Muscle of back (tissue), 3 donors: ENCODE measurements at regions not wholly inside any gene's neighbourhood (a gene's known extent, or its start where the extent isn't known, plus 50 kb on each side); places are given as distances from the start of the nearest gene placed in this dataset.

Source experiments
- DNase-seq, 3 donors: peaks; one replicate each; pipeline versions ENCODE4 v3.0.0 to v3.0.0-alpha.2; 2013

DNA sequence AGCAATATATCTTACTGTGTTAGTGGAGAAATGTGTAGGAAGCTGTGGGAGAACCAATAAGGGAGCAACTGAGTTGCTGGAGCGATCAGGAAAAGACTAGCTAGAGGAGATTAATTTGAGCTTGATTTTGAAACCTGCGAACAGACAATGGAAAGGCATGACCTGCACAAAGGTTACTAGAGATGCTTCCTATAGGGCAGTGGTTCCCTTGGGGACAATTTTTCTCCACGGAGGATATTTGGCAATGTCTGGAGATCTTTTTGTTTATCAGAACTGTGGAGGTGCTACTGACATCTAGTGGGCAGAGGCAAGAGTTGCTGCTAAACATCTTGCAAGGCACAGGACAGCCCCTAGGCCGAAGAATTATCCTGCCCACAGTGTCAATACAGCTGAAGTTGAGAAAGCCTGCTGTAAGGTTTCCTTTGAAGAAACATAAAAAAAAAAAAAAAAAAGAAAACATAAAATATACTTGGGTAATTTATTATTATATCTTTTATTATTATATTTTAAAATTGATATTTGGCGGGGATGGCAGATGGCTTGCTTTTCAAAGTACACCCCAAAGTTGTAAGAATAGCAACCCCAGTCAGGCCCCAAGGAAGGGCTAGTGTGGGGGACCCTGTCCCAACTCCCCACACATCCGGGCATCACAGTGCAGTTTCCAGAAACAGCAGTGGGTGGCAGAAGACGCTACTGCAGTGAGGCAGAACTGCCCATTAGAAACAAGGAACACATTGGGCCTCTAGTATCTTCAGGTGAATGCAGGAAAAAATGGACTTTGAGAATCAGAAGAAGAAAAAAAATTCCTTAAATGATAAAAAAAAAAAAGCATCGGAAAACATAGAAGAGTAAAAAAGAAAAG, 481.6 kb downstream of the SH2D4B start:
- DNase-seq = peak; percentile 25 to 63 (median 34)

DNA sequence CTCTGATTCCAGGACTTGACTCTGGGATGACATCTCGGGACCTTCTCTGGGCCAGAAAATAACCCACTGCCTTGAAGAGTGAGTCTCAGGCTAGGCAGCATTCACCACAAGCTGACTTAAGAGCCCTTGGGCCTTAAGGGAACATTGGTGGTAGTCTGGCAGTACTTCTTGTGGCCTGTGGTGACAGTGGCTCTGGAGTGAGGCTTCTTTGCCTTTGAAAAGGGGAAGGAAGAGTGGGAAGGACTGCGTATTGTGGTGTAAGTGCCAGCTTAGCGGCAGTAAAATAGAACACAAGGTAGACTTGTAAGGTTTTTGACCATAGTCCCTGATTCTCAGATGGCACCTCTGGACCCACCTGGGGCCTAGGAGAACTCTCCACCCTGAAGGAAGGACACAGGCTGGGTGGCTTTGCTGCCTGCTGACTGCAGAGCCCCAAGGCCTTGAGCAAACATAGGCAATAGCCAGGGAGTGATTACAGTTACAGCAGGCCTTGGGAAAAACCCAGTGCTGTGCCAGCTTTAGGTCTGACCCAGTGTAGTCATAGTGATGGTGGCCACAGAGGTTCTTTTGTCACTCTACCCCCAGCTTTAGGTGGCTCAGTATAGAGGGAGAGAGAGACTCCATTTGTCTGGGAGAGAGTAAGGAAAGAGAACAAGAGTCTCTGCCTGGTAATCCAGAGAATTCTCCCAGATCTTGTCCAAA, 483.9 kb downstream of the SH2D4B start:
- DNase-seq = no peak

DNA sequence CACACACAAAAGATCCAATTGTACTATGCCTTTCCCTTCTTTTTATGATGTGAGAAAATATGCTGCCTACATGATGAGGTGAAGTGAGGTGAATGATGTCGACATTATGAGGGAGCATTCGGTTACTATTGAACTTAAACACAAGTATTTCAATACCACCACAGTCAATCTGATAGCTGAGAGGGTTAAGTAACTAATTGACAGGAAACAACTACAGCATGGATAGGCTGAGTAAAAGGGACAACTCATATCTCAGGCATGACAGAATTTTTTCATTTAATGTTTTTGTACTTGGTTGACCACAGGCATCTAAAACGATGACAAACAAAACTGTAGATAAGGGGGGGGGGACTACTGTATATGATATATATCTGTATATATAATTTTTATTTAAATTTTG, 488.9 kb downstream of the SH2D4B start:
- peak in 1 of 3 donors; percentile 59 for DNase-seq

DNA sequence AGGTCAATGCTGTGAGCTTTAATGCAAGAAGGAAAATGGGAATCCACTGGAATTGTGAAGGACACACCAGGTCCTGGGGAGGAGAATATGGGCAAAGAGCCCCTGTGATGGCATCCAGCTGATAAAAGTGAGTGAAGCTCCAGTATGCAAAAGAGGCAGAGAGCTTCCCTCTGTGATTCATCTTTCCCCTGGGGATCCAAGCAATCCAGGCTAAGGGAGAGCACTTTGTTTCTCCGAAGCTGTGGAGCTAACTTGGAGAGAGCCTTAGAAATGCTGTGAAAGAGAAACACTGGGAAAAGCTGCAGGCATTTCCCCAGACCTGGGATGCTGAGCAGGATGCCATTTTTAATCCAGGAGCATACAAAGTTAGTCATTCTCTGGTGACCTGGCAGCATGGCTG, 489.5 kb downstream of the SH2D4B start:
- DNase-seq = peak in 1 of 3 donors; percentile 54

DNA sequence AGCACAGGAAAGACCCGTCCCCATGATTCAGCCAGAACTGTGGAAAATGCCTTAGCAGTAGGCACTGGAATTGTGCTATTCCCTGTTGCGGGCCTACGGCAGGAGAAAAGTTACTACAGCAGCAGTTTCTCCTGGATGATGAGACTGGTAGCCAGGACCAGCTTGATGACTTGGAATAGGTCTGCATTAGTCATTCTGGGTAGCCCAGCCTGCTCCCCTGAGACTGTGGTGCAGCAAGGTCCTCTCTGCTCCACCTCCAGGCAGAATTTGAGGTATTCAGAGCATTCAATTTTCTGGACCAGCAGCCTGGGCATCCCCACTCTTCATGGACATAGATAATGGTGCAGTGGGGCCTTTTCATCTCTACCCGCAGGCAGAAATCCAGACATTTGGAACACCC, 490.0 kb downstream of the SH2D4B start:
- peak in 1 of 3 donors; percentile 3 for DNase-seq

DNA sequence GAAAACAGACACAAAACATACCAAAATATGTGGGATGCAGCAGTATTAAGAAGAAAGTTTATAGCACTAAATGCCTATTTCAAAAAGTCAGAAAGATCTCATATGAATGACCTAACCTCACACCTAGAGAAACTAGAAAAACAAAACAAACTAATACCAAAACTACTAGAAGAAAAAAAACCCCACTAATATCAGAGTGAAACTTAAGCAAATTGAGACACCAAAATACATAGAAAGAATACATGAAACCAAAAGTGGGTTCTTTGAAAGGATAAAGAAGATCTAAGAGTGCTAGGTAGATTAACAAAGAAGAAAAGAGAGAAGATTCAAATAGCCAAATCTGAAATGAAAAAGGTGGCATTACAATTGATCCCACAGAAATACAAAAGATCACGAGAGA, 494.1 kb downstream of the SH2D4B start:
- no peak for DNase-seq

DNA sequence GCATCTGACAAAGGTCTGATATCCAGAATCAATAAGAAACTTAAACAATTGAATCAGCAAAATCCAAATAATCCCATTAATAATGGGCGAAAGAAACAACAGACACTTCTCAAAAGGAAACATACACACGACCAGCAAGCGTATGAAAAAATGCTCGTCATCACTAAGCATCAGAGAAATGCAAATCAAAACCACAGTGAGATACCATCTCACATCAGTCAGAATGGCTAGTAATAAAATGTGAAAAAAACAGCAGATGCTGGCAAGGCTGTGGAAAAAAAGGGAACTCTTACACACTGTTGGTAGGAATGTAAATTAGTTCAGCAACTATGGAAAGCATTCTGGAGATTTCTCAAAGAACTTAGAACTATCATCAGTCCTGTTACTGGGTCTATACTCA, 496.7 kb downstream of the SH2D4B start:
- DNase-seq = peak in 1 of 3 donors; percentile 4

DNA sequence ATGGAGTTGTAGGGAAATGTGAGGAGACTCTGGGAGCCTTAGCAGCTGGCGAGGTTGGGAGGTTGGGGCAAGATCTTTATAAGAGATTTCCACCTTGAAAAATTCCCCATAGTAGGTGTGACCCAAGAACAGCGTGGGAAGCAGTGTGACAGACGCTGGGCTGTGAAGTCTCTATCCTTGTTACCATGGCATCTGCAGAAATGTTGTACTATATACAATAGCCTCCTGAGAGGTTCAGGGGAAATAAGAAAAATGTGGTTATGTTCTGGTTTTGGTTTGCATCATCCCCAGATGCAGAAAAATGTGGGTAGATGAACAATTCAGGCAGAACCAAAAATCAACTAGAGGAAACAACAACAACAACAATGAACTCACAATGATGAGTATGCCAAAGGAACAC, 498.6 kb downstream of the SH2D4B start:
- no peak for DNase-seq

DNA sequence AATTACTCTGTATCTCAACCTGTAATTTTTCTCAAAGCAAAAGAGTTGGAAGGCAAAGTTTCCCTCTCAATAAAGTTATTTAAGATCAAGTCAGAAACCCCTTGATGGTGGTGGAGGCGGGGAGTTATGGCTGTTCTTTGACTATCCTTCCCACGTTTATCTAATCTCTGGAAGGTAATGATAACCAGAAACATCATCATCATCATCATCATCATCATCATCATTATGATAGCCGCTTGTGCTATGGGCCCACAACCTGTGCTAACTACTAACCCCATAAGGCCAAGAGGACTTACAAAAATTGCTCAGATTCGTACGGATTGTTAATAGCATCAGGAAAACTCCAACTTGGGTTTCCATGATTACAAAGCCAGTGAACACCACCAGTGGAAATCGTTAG, 502.3 kb downstream of the SH2D4B start:
- no peak for DNase-seq

DNA sequence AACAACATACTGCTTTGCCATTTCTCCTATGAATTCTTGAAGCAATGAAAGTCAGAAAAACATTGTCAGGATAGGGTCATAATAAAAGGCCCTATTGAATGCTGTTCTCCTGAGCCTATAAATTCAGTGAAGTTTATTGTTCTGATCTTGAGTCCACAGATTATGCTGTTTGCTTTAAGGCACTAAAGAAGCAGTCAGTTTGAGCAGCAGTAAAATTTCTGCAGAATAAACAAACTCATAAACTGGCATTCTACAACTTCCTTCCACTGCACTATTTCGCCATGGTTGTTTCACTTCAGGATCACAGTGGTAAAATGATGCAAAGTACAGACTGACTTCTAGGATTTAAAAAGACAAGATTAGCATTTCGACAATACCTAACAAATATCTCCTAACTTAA, 503.2 kb downstream of the SH2D4B start:
- DNase-seq = no peak

DNA sequence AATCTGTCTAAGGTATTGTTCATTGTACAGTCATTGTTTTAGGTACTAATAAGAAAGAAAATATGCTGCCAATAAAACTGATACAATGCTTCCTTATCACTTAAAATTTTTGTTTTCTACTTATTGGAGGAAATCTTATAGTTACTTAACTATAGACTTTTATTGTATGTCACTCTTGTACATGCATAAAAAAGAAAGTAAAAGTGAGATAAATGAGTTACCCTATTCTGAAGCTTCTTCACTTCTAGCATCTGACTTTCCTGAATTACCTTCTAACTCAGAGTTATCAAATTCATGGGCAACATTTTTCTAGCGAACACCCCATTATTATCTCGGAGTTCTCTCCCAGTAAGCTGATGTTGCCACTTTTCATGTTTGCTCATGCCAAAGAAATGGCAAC, 504.9 kb downstream of the SH2D4B start:
- DNase-seq = no peak

DNA sequence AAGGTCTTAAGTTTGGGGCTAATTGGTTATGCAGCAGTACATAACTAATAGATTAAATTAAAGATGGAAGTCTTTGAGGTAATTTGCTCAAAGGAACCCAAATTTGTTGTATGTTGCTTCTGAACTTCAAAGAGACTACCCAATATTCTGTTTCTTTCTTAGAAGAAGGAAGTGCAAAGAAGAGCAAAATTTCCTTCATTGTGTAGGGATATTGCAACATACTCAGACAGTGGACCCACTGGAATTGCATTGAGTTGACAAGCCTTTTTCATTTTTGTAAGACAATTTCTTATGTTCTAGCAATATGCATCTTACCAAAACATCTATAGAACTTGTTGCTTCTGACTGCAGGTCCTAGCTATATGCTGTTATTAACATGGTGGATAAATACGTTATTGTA, 527.8 kb downstream of the SH2D4B start:
- no peak for DNase-seq

DNA sequence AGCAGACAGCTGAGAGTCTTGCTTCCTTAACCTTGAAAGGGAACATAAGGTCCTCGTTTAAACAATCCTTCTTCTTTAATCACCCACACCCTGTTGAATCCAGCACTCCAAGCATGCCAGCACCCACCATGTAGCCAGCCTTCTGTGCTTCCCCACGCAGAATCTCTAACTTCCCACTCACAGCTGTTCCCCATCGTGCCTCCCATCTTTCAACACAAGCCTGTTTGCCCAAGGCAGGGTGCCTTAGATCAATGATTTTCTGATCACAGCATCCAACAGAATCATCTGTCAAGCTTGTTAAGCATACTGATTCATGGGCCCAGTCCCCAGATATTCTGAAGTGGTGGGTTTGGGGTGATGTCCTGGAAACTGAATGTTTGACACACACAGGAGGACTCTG, 530.8 kb downstream of the SH2D4B start:
- no peak for DNase-seq

DNA sequence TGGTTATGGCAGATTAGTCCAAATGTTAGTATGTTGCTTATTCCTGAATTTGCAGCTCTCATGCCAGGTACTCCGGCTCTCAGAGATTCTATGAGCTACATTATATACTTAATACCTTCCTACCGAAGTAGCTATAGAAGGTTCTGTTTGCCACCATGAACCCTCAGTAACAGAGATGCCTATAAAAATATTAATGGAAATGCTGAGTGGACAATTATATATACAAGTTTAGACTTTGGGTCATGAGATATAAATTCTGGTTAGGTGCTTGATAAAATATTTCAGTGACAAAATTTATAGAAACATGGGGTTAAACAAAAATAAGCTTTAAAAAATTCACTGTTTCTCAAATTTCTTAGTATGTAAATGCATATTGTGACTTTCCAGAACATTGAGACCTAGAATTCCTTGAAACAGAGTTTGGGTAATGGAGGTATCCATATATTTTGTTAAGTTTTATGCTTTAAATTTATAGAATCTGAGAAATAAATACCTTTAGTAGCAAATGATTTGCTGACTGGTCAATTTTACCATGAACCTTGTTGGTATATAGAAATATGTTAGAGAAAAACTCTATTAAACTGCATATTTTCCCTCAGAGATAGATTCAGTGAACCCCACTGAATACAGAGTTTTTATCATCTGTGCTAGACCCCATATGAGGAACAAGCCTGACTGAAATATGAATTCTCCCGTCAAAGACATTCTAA, 533.5 kb downstream of the SH2D4B start:
- DNase-seq = no peak

DNA sequence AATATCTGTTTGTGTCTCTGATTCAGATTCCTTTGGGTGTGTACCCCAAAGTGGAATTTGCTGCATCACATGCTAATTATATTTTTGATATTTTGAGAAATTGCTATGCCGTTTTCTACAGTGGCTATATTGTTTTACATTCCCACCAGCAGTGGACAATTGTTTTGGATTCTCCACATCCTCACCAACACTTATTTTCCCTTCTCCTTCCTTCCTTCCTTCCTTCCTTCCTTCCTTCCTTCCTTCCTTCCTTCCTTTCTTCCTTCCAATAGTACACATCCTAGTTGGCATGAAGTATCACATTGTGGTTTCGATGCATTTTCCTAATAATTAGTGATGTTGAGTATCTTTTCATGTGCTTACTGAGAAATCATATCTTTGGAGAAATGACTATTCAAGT, 535.5 kb downstream of the SH2D4B start:
- no peak for DNase-seq

DNA sequence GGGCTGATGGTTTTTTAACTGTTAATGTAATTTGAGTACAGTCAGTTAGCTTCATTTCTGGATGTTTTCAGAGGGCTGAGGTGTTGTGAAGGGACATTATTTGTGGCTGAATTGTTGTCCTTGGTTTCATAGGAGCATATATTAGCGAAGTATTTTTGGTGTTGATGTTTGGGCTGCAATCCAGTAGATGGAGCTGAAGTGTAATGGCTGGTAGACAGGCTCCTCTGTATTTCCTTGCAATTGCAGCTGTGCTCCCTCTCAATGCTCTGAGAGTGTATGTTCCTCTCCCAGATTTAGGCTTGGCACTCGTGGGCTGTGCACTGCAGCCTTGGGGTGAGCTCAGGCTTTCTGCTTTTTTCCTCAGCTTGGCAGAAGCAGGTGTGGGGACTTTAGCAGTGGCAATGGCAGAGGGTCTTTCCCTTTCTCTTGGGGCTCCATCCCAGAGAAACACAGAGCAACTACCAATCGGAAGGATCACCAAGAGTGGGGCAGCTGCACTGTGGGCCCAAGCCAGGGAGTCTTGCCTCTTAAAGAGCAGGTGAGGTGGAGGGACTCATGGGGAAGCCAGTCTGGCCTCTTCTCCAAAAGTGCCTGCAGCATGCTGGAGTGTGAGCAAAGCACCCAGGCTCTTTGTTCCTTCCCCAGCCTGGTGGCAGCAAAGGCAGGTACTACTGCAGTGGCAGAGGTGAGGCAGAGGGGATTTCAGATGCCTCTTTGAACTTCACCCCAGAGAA, 544.4 kb downstream of the SH2D4B start:
- DNase-seq = no peak

DNA sequence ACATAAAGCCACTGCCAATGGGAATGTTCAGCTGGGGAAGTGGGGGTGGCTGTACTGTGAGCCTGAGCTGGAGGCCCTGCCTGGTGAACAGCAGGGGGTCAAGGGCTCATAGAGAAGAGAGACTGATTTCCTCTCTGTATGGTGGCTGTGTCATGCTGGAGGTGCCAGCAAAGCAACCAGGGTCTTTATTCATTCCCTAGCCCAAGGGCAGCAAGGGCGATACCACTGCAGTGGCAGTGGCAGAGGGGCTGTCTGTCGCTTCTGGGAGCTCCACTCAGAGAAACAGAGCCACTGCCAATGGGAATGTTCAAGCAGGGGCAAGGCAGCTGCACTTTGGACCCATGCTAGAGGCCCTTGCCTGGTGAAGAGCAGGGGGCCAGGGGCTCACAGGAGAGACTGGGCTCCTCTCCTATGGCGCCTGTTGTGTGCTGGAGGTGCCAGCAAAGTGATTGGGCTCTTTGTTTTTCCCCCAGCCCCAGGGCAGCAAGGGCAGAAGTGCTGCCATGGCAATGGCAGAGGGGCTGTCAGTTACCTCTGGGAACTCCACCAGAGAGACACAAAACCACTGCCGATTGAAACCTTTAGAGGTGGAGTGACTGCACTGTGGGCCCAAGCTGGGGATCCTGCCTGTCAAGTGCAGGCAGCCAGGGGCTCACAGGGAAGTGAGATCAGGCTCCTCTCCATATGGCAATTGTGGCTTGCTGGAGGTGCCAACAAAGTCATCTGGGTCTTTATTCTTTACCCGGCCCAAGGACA, 545.1 kb downstream of the SH2D4B start:
- DNase-seq = no peak

DNA sequence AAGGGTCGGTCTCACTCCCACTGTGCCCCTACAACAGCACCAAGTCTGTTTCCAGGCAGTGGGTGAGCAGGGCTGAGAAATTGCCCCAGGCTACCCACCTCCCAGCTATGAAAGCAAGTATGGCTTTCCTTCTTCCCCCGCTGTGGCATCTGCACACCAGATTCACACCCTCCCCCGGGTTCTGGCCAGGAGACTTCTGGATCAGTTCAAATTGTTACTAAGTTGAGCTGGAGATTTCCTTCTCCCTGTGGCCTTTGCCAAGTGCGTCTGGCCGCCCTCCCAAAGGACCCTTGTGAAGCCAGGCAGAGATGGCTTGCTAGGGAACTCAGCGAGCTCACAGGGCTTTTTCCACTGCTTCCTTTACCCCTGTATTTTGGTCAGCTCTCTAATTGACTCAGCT, 555.4 kb downstream of the SH2D4B start:
- DNase-seq = no peak

DNA sequence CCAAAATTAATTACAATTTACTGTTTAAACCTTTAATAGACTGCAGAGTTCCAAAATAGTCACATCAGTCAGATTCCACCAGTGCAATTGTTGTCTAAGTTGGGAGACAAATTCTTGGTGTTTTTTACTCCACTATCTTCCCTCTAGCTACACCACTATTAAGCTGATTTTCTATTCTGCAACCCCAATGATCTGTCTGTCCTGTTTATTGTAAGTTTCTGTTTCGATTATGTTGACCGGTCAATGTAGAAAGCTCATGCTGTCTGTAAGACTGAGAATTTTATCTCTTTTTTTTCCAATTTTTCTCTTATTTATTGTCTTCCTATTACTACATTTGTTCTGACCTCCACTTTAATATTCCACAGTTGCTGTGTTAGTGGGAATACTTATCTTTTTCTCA, 557.5 kb downstream of the SH2D4B start:
- DNase-seq = no peak

DNA sequence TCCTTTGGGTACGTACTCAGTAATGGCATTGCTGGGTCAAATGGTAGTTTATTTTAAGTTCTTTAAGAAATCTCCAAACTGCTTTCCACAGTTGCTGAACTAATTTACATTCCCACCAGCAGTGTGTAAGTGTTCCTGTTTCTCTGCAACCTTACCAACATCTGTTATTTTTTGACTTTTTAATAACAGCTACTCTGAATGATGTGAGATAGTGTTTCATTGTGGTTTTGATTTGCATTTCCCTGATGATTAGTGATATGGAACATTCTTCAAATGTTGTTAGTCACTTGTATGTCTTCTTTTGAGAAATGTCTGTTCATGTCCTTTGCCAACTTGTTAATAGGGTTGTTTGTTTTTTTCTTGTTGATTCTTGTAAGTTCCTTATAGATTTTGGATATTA, 558.9 kb downstream of the SH2D4B start:
- no peak for DNase-seq

DNA sequence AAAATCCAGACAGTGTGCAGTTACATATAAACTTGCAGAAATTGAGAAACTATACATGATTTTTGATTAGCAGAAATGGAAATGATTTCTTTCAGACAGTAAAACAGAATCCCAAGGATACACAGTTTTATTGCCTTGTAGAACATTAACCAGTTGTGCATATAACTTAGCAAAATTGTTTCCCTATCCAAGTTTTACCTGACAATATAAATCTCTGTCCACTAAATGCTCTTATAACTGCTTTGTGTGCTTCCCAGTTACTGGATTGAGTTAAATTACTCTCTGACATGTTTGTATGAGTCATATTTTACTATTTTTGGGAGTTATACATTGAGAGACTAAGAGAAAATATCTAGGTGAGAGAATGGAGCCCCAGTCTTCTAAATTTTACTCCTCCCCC, 563.4 kb downstream of the SH2D4B start:
- DNase-seq = no peak
